ENCODE measurements at regions not wholly inside any gene's neighbourhood (a gene's known extent, or its start where the extent isn't known, plus 50 kb on each side); places are given as distances from the start of the nearest gene placed in this dataset.

DNA sequence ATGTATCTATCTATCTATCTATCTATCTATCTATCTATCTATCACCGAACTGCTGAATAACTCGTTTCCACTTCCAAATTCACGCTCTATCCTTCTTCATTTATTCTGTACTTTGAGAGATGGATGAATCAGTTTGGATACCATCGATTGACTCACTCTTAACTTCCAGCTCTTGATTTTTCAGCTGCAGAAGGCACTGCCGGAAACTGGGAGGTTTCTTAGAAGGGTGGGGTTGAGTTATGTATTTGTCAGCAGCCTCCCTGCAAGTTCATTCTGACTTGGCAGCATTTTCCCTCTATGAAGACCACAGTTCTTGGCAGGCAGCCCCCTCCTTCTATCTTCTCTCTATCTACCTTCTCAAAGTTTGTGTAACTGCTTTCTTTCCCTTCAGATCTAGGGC lies 112.0 kb upstream of the MAGEB18 start:
- H3K27me3 ChIP-seq (ENCODE audit: control insufficient read depth in 3 of 3, insufficient read depth in 3 of 3, low read length in 3 of 3), result no peaks in the 10 kb centered on the region
- H3K4me3 ChIP-seq (ENCODE audit: low read depth in 1 of 3, low read length in 3 of 3), result no peak overlapping the region
- H3K27ac ChIP-seq (ENCODE audit: low read depth in 1 of 3, low read length in 2 of 3), result no peak overlapping the region
- FAIRE-seq (no peak), DNase-seq (no peak)
- WGBS, 3 donors, result 52 to 65% (median 60%) methylated on average over 5 of the region's 5 CpGs
- no peaks in the 10 kb centered on the region for H3K4me1 ChIP-seq (ENCODE audit: control insufficient read depth in 3 of 3, insufficient read depth in 2 of 3, low read depth in 1 of 3, low read length in 2 of 3)
- no peaks in the 10 kb centered on the region for H3K36me3 ChIP-seq (ENCODE audit: control insufficient read depth in 3 of 3, insufficient read depth in 2 of 3, low read depth in 1 of 3, low read length in 3 of 3)
- no peaks in the 10 kb centered on the region for H3K9me3 ChIP-seq (ENCODE audit: control insufficient read depth in 2 of 2, insufficient read depth in 1 of 2, low read depth in 1 of 2, low read length in 1 of 2)

DNA sequence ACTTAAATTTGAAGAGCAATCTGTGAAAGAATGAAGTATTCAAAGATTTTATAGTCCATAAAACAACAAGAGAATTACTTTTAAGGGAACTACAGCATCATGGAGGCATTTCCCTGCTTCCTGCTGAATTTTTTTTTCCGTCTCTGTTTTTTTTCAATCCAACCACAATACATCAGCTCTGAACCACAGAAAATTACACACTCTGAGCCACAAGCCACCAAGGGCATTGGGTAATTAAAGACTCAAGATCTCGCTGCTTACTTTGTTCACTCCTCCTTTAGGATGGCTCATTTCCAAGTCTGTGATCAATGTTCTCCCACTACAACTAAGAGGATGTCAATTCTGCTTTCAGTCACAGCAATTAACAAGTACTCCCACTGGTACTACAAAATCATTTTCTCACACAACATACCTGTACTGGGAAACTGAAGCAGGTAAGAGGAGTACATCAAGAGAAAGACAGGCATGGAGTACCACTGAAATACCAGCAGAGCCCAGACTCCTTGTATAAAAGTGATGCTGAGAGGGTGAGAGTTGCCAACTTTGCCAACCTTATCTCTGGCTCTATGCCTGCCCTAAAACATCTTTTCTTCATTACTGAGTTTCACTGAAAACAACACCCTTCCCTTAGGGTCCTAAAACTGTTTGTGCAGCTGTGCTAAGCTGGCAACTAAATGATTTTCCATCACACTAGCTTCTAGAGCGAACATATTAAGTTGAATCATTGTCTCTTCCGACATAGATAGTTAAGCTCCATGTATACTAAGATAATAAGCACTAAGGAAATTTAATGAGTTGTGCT lies 105.8 kb upstream of the MAGEB18 start:
- H3K36me3 ChIP-seq (ENCODE audit: control insufficient read depth in 3 of 3, insufficient read depth in 2 of 3, low read depth in 1 of 3, low read length in 3 of 3), result no peaks in the 10 kb centered on the region
- no peaks in the 10 kb centered on the region for H3K9me3 ChIP-seq (ENCODE audit: control insufficient read depth in 2 of 2, insufficient read depth in 1 of 2, low read depth in 1 of 2, low read length in 1 of 2)
- DNase-seq, result no peak
- 62 to 78% (median 73%) methylated on average over 4 of the region's 4 CpGs for WGBS, 3 donors
- H3K27me3 ChIP-seq (ENCODE audit: control insufficient read depth in 3 of 3, insufficient read depth in 3 of 3, low read length in 3 of 3), result no peaks in the 10 kb centered on the region
- H3K27ac ChIP-seq (ENCODE audit: low read depth in 1 of 3, low read length in 2 of 3), result no peak overlapping the region
- FAIRE-seq, result no peak
- H3K4me1 ChIP-seq (ENCODE audit: control insufficient read depth in 3 of 3, insufficient read depth in 2 of 3, low read depth in 1 of 3, low read length in 2 of 3), result no peaks in the 10 kb centered on the region
- no peak overlapping the region for H3K4me3 ChIP-seq (ENCODE audit: low read depth in 1 of 3, low read length in 3 of 3)

DNA sequence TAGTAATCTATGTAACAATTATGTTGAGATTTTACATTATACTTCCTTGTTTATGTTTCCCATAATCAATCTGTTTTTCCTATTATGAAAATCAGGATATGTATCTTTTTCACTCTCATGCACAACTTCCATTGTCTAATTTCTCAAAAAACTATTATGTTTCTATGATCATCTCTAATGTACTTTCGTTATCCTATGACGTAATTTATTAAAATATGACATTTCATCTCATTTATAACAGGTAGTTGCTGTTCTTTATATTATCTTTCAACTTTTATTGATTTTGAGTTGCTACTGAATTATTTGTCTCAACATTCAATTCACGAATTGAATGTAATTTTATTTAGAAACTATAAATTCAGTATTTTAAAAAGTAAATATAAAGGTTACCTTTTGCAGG lies 100.8 kb upstream of the MAGEB18 start:
- 73 to 89% (median 77%) methylated on average over 3 of the region's 3 CpGs for WGBS, 3 donors
- no peak for DNase-seq
- Histone ChIP-seq H3K27me3 (ENCODE audit: control insufficient read depth in 3 of 3, insufficient read depth in 3 of 3, low read length in 3 of 3) (no peaks in the 10 kb centered on the region), H3K4me3 (ENCODE audit: low read depth in 1 of 3, low read length in 3 of 3) (no peak overlapping the region), H3K9me3 (ENCODE audit: control insufficient read depth in 2 of 2, insufficient read depth in 1 of 2, low read depth in 1 of 2, low read length in 1 of 2) (no peaks in the 10 kb centered on the region), H3K27ac (ENCODE audit: low read depth in 1 of 3, low read length in 2 of 3) (no peak overlapping the region), H3K4me1 (ENCODE audit: control insufficient read depth in 3 of 3, insufficient read depth in 2 of 3, low read depth in 1 of 3, low read length in 2 of 3) (no peaks in the 10 kb centered on the region), H3K36me3 (ENCODE audit: control insufficient read depth in 3 of 3, insufficient read depth in 2 of 3, low read depth in 1 of 3, low read length in 3 of 3) (no peaks in the 10 kb centered on the region)
- peak; percentile 49 for FAIRE-seq

DNA sequence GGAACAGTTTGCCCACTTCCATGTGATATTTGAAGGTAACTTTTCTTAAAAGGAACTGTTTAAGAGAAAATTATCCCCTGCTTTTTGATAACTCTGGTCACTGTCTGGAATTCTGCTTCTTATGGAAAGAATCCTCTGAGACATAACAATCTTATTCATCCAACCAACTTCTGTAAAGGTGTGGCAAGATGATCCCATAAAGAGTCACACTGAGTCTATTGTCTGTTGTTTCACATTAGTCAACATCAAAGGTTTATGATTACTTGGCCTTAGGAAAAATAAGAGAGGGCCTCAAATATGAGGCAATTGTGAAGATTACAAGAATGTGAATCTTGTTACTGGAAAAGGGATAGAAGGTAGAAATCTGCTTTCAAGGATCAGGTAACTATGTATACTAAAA lies 88.0 kb upstream of the MAGEB18 start:
- no peaks in the 10 kb centered on the region for H3K4me1 ChIP-seq (ENCODE audit: control insufficient read depth in 3 of 3, insufficient read depth in 2 of 3, low read depth in 1 of 3, low read length in 2 of 3)
- H3K9me3 ChIP-seq (ENCODE audit: control insufficient read depth in 2 of 2, insufficient read depth in 1 of 2, low read depth in 1 of 2, low read length in 1 of 2), result no peaks in the 10 kb centered on the region
- no peaks in the 10 kb centered on the region for H3K27me3 ChIP-seq (ENCODE audit: control insufficient read depth in 3 of 3, insufficient read depth in 3 of 3, low read length in 3 of 3)
- H3K4me3 ChIP-seq (ENCODE audit: low read depth in 1 of 3, low read length in 3 of 3), result no peak overlapping the region
- H3K36me3 ChIP-seq (ENCODE audit: control insufficient read depth in 3 of 3, insufficient read depth in 2 of 3, low read depth in 1 of 3, low read length in 3 of 3), result no peaks in the 10 kb centered on the region
- FAIRE-seq, result no peak
- no peak for DNase-seq
- H3K27ac ChIP-seq (ENCODE audit: low read depth in 1 of 3, low read length in 2 of 3), result no peak overlapping the region

DNA sequence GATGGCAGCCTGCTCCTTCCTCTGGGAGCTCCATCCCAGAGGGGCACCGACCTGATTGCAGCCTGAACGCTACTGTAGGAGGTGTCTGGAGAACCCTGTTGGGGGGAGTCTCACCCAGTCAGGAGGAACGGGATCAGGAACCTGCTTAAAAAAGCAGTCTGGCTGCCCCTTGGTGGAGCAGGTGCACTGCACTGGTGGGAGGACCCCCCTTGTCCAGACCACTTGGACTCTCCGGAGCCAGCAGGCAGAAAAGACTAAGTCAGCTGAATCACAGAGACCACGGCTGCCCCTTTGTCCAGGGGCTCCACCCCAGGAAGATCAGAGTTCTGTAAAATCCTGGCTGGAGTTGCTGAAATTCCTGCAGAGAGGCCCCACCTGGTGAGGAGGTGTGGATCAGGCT lies 67.3 kb upstream of the MAGEB18 start:
- 60 to 79% (median 76%) methylated on average over 5 of the region's 5 CpGs for WGBS, 3 donors
- no peak for DNase-seq
- H3K27ac ChIP-seq (ENCODE audit: low read depth in 1 of 3, low read length in 2 of 3), result no peak overlapping the region
- H3K9me3 ChIP-seq (ENCODE audit: control insufficient read depth in 2 of 2, insufficient read depth in 1 of 2, low read depth in 1 of 2, low read length in 1 of 2), result no peaks in the 10 kb centered on the region
- no peaks in the 10 kb centered on the region for H3K27me3 ChIP-seq (ENCODE audit: control insufficient read depth in 3 of 3, insufficient read depth in 3 of 3, low read length in 3 of 3)
- no peak overlapping the region for H3K4me3 ChIP-seq (ENCODE audit: low read depth in 1 of 3, low read length in 3 of 3)
- no peaks in the 10 kb centered on the region for H3K36me3 ChIP-seq (ENCODE audit: control insufficient read depth in 3 of 3, insufficient read depth in 2 of 3, low read depth in 1 of 3, low read length in 3 of 3)
- no peak for FAIRE-seq
- H3K4me1 ChIP-seq (ENCODE audit: control insufficient read depth in 3 of 3, insufficient read depth in 2 of 3, low read depth in 1 of 3, low read length in 2 of 3), result no peaks in the 10 kb centered on the region

DNA sequence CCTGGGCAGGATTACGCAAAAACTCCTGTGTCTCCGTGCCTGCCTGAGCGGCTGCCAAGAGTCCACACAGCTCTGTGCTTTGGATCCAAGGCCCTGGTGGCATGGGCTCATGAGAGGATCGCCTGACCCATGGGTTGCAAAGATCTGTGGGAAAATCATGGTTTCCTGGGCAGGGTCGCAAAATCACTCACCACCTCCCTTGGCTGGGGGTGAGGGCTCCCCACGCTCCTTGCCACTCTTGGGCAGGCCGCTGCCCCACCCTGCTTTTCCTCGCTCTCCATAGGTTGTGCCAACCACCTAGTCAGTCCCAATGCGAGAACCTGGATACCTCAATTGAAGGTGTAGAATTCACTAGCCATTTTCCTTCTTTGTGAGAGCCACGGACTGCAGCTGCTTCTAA lies 66.5 kb upstream of the MAGEB18 start:
- Histone ChIP-seq H3K27me3 (ENCODE audit: control insufficient read depth in 3 of 3, insufficient read depth in 3 of 3, low read length in 3 of 3) (no peaks in the 10 kb centered on the region), H3K4me3 (ENCODE audit: low read depth in 1 of 3, low read length in 3 of 3) (no peak overlapping the region), H3K9me3 (ENCODE audit: control insufficient read depth in 2 of 2, insufficient read depth in 1 of 2, low read depth in 1 of 2, low read length in 1 of 2) (no peaks in the 10 kb centered on the region), H3K27ac (ENCODE audit: low read depth in 1 of 3, low read length in 2 of 3) (no peak overlapping the region), H3K36me3 (ENCODE audit: control insufficient read depth in 3 of 3, insufficient read depth in 2 of 3, low read depth in 1 of 3, low read length in 3 of 3) (no peaks in the 10 kb centered on the region), H3K4me1 (ENCODE audit: control insufficient read depth in 3 of 3, insufficient read depth in 2 of 3, low read depth in 1 of 3, low read length in 2 of 3) (no peaks in the 10 kb centered on the region)
- DNase-seq, result no peak
- WGBS, 3 donors, result 81 to 89% (median 88%) methylated on average over 8 to 10 of the region's 10 CpGs
- no peak for FAIRE-seq

DNA sequence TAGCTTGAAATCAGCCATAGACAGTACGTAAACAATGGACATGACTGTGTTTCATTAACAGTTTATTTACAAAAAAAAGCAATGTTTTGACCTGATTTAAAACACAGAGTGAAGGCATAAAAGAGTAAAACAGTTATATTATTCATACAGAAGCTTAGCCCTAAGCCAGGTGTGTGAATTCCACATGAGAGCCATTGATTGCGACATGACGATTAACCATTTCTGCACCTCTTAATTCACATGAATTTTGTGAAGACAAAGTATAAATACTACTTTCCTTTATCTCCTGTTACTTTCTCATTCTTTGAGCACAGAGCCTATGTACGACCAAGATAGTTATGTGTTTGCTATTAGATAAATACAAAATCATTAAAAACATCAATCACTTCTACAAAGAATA lies 55.0 kb upstream of the MAGEB18 start:
- H3K27me3 ChIP-seq (ENCODE audit: control insufficient read depth in 3 of 3, insufficient read depth in 3 of 3, low read length in 3 of 3), result no peaks in the 10 kb centered on the region
- no peak overlapping the region for H3K4me3 ChIP-seq (ENCODE audit: low read depth in 1 of 3, low read length in 3 of 3)
- 80 to 87% (median 84%) methylated on average over 4 of the region's 4 CpGs for WGBS, 3 donors
- no peaks in the 10 kb centered on the region for H3K4me1 ChIP-seq (ENCODE audit: control insufficient read depth in 3 of 3, insufficient read depth in 2 of 3, low read depth in 1 of 3, low read length in 2 of 3)
- FAIRE-seq (no peak), DNase-seq (no peak)
- no peaks in the 10 kb centered on the region for H3K9me3 ChIP-seq (ENCODE audit: control insufficient read depth in 2 of 2, insufficient read depth in 1 of 2, low read depth in 1 of 2, low read length in 1 of 2)
- no peaks in the 10 kb centered on the region for H3K36me3 ChIP-seq (ENCODE audit: control insufficient read depth in 3 of 3, insufficient read depth in 2 of 3, low read depth in 1 of 3, low read length in 3 of 3)
- no peak overlapping the region for H3K27ac ChIP-seq (ENCODE audit: low read depth in 1 of 3, low read length in 2 of 3)

Measured in small intestine (tissue), 7 donors.